K562 (cell line): ENCODE measurements at regions not wholly inside any gene's neighbourhood (a gene's known extent, or its start where the extent isn't known, plus 50 kb on each side); places are given as distances from the start of the nearest gene placed in this dataset.

Experiments
- ATAC-seq: fragments of 200-7000 bp; cut with Tn5 transposase; 3 replicates; pipeline ENCODE4 v1.9.1; 2020; ENCODE audit warnings: moderate library complexity
- BruUV-seq: library from RNA; stranded (reverse); fragments of 400-500 nt; replicated peaks from 2 replicates; lab custom pipeline; 2021; lab: Mats Ljungman, UMichigan
- CTCF ChIA-PET: fragments of 300-600 bp; formaldehyde crosslinking; extraction: SDS; loops from one replicate; lab custom pipeline; 2021; ENCODE audit warnings: low intra/inter-chr PET ratio; lab: Yijun Ruan, JAX
- POLR2A ChIA-PET: fragments of 300-600, 350-650 bp; sonication (Branson Sonifier 250); formaldehyde crosslinking; extraction: SDS; loops from one replicate; lab custom pipeline; 2021; ENCODE audit warnings: antibody characterized with exemption, inconsistent platforms; lab: Yijun Ruan, JAX
- DNase-seq, 4 experiments: peaks; one replicate each; pipeline versions ENCODE4 v3.0.0 to v3.0.0-alpha.2; 2011 to 2018; ENCODE audit warnings: low spot score in 3 of 4, mixed read lengths in 3 of 4; ENCODE audit errors: extremely low read depth in 1 of 4
- FAIRE-seq: peaks from 2 replicates; lab custom pipeline; 2011; peaks lifted over from hg19 to GRCh38; lab: Jason Lieb, UNC
- H2AFZ ChIP-seq: 2 replicates; pipeline ENCODE4 v1.6.0; 2011; ENCODE audit warnings: low read depth, low read length, control low read depth, inconsistent platforms
- H3K27ac ChIP-seq: fragments of 200-600 bp; 3 replicates; pipeline ENCODE4 v1.8.0; 2011; ENCODE audit warnings: low read depth, mild to moderate bottlenecking, control low read depth, inconsistent platforms, low read length, moderate library complexity, mixed read lengths; ENCODE audit errors: extremely low read depth
- H3K27me3 ChIP-seq, 2 experiments: fragments of 300-600 bp in 1 of 2; 2 replicates in 1 of 2; 3 replicates in 1 of 2; pipeline versions ENCODE4 v1.6.0 to v1.8.0; 2011; ENCODE audit warnings: inconsistent platforms in 2 of 2, low read length in 2 of 2, mild to moderate bottlenecking in 1 of 2, mixed read lengths in 1 of 2, moderate library complexity in 1 of 2; ENCODE audit not compliant: control insufficient read depth in 2 of 2, insufficient read depth in 2 of 2
- H3K36me3 ChIP-seq: fragments of 300-600 bp; 3 replicates; pipeline ENCODE4 v1.8.0; 2011; ENCODE audit warnings: mild to moderate bottlenecking, low read length, inconsistent platforms; ENCODE audit not compliant: control insufficient read depth, insufficient read depth
- H3K4me1 ChIP-seq, 2 experiments: fragments of 200-600 bp in 1 of 2; replicated peaks in 1 of 2; 2 replicates in 1 of 2; 3 replicates in 1 of 2; pipeline versions ENCODE4 v1.5.1 to v1.8.0; 2011; ENCODE audit warnings: inconsistent platforms in 2 of 2, low read length in 2 of 2, mild to moderate bottlenecking in 1 of 2, mixed read lengths in 1 of 2, moderate library complexity in 1 of 2; ENCODE audit not compliant: control insufficient read depth in 2 of 2, insufficient read depth in 2 of 2
- H3K4me2 ChIP-seq: 2 replicates; pipeline ENCODE4 v1.6.1; 2011; ENCODE audit warnings: low read length, control low read depth, inconsistent platforms, mixed read lengths; ENCODE audit not compliant: insufficient read depth
- H3K4me3 ChIP-seq: fragments of 200-600 bp; sonication (generic), shearing (Covaris generic); 2 replicates; pipeline ENCODE4 v1.5.1; 2016; ENCODE audit warnings: control low read depth, inconsistent platforms
- H3K79me2 ChIP-seq: fragments of 200-600 bp; 3 replicates; pipeline ENCODE4 v1.8.0; 2011; ENCODE audit warnings: low read length, inconsistent platforms; ENCODE audit not compliant: control insufficient read depth, insufficient read depth
- H3K9ac ChIP-seq, 2 experiments: 2 replicates each; pipeline versions ENCODE4 v1.6.0 to v1.6.1; 2011; ENCODE audit warnings: low read depth in 2 of 2, low read length in 2 of 2, control low read depth in 1 of 2, inconsistent platforms in 1 of 2, mild to moderate bottlenecking in 1 of 2, mixed read lengths in 1 of 2; ENCODE audit not compliant: insufficient read depth in 1 of 2
- H3K9me1 ChIP-seq: one replicate; pipeline ENCODE4 v1.6.0; 2011; ENCODE audit warnings: inconsistent platforms, mild to moderate bottlenecking, low read length, moderate library complexity; ENCODE audit not compliant: control insufficient read depth, insufficient read depth
- H3K9me3 ChIP-seq: replicated peaks from 2 replicates; pipeline ENCODE4 v1.5.1; 2011; ENCODE audit warnings: low read depth, low read length, inconsistent platforms; ENCODE audit not compliant: control insufficient read depth, insufficient read depth
- H4K20me1 ChIP-seq: replicated peaks from 2 replicates; pipeline ENCODE4 v1.6.1; 2011; ENCODE audit warnings: low read length, inconsistent platforms, mixed read lengths; ENCODE audit not compliant: control insufficient read depth, insufficient read depth
- ADNP ChIP-seq: fragments of 200-800 bp; sonication (Bioruptor generic); IDR thresholded peaks from 2 replicates; pipeline ENCODE4 v1.6.1; 2016; ENCODE audit warnings: missing genetic modification characterization, missing compliant biosample characterization
- CEBPZ ChIP-seq: fragments of 150-350 bp; IDR thresholded peaks from 2 replicates; pipeline ENCODE4 v1.6.1; 2014; ENCODE audit warnings: low read depth, mild to moderate bottlenecking, low read length, borderline replicate concordance
- CTBP1 ChIP-seq: fragments of 450-650 bp; IDR thresholded peaks from 2 replicates; pipeline ENCODE4 v1.6.1; 2016; ENCODE audit warnings: borderline replicate concordance
- DPF2 ChIP-seq: fragments of 450-650 bp; IDR thresholded peaks from 2 replicates; pipeline ENCODE4 v1.6.1; 2016
- HNRNPUL1 ChIP-seq: fragments of 200-400 bp; formaldehyde crosslinking; IDR thresholded peaks from 2 replicates; pipeline ENCODE4 v1.6.1; 2017; ENCODE audit warnings: low read length
- MTA2 ChIP-seq: fragments of 450-650 bp; IDR thresholded peaks from 2 replicates; pipeline ENCODE4 v1.6.1; 2016; ENCODE audit warnings: low read depth
- MYC ChIP-seq, 2 experiments: fragments of 250-450 bp in 1 of 2; sonication (Bioruptor Pico) in 1 of 2; IDR thresholded peaks; 2 replicates each; pipeline versions ENCODE4 v1.5.1 to v1.6.1; 2012 to 2021; ENCODE audit warnings: low read depth in 2 of 2, borderline replicate concordance in 1 of 2, improper control_type of control experiment in 1 of 2, low read length in 1 of 2, mild to moderate bottlenecking in 1 of 2, moderate library complexity in 1 of 2
- NFE2 ChIP-seq: IDR thresholded peaks from 2 replicates; pipeline ENCODE4 v1.6.1; 2014; ENCODE audit warnings: antibody characterized with exemption, low read depth
- NFRKB ChIP-seq: fragments of 450-650 bp; IDR thresholded peaks from 2 replicates; pipeline ENCODE4 v1.6.1; 2016; ENCODE audit warnings: low read depth
- NR3C1 ChIP-seq: sonication (generic); formaldehyde crosslinking; IDR thresholded peaks from 2 replicates; pipeline ENCODE4 v1.8.1; 2022; ENCODE audit warnings: missing genetic modification reagents
- PCBP1 ChIP-seq: fragments of 200-400 bp; formaldehyde crosslinking; IDR thresholded peaks from 2 replicates; pipeline ENCODE4 v1.6.1; 2018; ENCODE audit warnings: mild to moderate bottlenecking, low read depth, low read length; ENCODE audit not compliant: poor library complexity, severe bottlenecking
- RCOR1 ChIP-seq, 2 experiments: IDR thresholded peaks; 2 replicates each; pipeline ENCODE4 v1.6.1; 2012; ENCODE audit warnings: low read depth in 2 of 2, low read length in 2 of 2, borderline replicate concordance in 1 of 2, improper control_type of control experiment in 1 of 2
- SMARCC2 ChIP-seq: fragments of 450-650 bp; IDR thresholded peaks from 2 replicates; pipeline ENCODE4 v1.6.1; 2017; ENCODE audit warnings: antibody characterized with exemption, moderate library complexity, mild to moderate bottlenecking, low read depth
- TCFL5 ChIP-seq: fragments of 250-450 bp; sonication (Bioruptor Pico); conservative IDR thresholded peaks from 2 replicates; pipeline ENCODE4 v1.6.1; 2021; ENCODE audit warnings: mild to moderate bottlenecking, moderate library complexity, matching md5 sums
- ZBTB43 ChIP-seq: sonication (generic); formaldehyde crosslinking; IDR thresholded peaks from 2 replicates; pipeline ENCODE4 v1.8.0; 2023; ENCODE audit warnings: mild to moderate bottlenecking, missing genetic modification reagents
- ZC3H8 ChIP-seq: fragments of 450-650 bp; IDR thresholded peaks from 2 replicates; pipeline ENCODE4 v1.6.1; 2017
- WGBS: fragments of 100-300 bp; shearing (Covaris generic); methylation state at CpG from one replicate; pipeline ENCODE4 v1.1.6; 2016; ENCODE audit warnings: low coverage, mixed read lengths; ENCODE audit not compliant: insufficient coverage; ENCODE audit errors: missing lambda C conversion rate; 5-methylcytosine and 5-hydroxymethylcytosine counted together
- in situ Hi-C: fragments of 300-500 bp; cut with MboI; formaldehyde crosslinking; loops from 4 replicates; pipeline ENCODE4 v1.15.0; 2018; ENCODE audit warnings: inconsistent platforms, mixed read lengths
- intact Hi-C: fragments of 100-400 bp; cut with micrococcal nuclease; formaldehyde crosslinking; loops from 2 replicates; pipeline ENCODE4 v1.14.2; 2022
- TF ChIP-seq, protein P1 (sequence below): fragments of 250-450 bp; sonication (Bioruptor Pico); IDR thresholded peaks from 2 replicates; pipeline ENCODE4 v1.8.0; 2021; ENCODE audit warnings: moderate library complexity, mild to moderate bottlenecking, inconsistent platforms
- TF ChIP-seq, protein P2 (sequence below), 2 experiments: fragments of 450-650 bp in 1 of 2; sonication (generic) in 1 of 2; formaldehyde crosslinking; conservative IDR thresholded peaks; 2 replicates each; pipeline versions ENCODE4 v1.4.0 to v1.8.1; 2020 to 2022; ENCODE audit warnings: mild to moderate bottlenecking in 1 of 2, missing genetic modification reagents in 1 of 2

GRCh38 chr13:50400035-50400726, 384.9 kb downstream of the KCNRG start:
- Histone ChIP-seq H3K4me1 (no peaks in the 10 kb centered on the region; a peak in 1 of 5 replicates), H3K4me3 (no peak overlapping the region), H4K20me1 (no peaks in the 10 kb centered on the region), H3K9ac (no peak overlapping the region), H2AFZ (no peak overlapping the region), H3K27ac (no peak overlapping the region), H3K27me3 (no peaks in the 10 kb centered on the region), H3K4me2 (no peak overlapping the region), H3K9me1 (no peaks in the 10 kb centered on the region), H3K36me3 (no peaks in the 10 kb centered on the region), H3K9me3 (no peaks in the 10 kb centered on the region), H3K79me2 (no peaks in the 10 kb centered on the region)
- no peak for FAIRE-seq
- no peak for ATAC-seq
- ChIA-PET POLR2A (interaction anchor here (0.8 kb wide), 1 partner anchor 10 kb away, joined by 4 read pairs; no protein-coding TSS in a partner anchor), CTCF (no interaction called here)
- 29% methylated on average over 3 of the region's 3 CpGs for WGBS
- DNase-seq = no peak
- intact Hi-C loops = no loop called here
- in situ Hi-C loops = loop anchor here (25.0 kb wide), 1 partner anchor 413 kb away; the partner anchor contains the start of gene TRIM13
- no TSS peak for BruUV-seq
- TF ChIP-seq RCOR1 (IDR thresholded peaks at IDR 0.05; ENCODE audit: borderline replicate concordance in 1 of 2, low read depth in 2 of 2, low read length in 2 of 2) (no peak), ADNP (no peak), DPF2 (no peak), ZBTB43 (CRISPR knock-in tag) (no peak), MTA2 (no peak), SMARCC2 (no peak), CEBPZ (no peak), NFE2 (no peak), ZC3H8 (no peak), NR3C1 (no peak), NFRKB (no peak), HNRNPUL1 (no peak), PCBP1 (no peak), CTBP1 (no peak), TCFL5 (CRISPR knock-in tag) (no peak), MYC (IDR thresholded peaks at IDR 0.05; ENCODE audit: low read depth, low read length) (no peak), MYC (CRISPR knock-in tag; IDR thresholded peaks at IDR 0.05; ENCODE audit: borderline replicate concordance, low read depth) (no peak)
- TF ChIP-seq, protein P1, sequence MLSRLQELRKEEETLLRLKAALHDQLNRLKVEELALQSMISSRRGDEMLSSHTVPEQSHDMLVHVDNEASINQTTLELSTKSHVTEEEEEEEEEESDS (CRISPR knock-in tag) = no peak
- TF ChIP-seq, protein P2, sequence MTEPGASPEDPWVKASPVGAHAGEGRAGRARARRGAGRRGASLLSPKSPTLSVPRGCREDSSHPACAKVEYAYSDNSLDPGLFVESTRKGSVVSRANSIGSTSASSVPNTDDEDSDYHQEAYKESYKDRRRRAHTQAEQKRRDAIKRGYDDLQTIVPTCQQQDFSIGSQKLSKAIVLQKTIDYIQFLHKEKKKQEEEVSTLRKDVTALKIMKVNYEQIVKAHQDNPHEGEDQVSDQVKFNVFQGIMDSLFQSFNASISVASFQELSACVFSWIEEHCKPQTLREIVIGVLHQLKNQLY (CRISPR knock-in tag; conservative IDR thresholded peaks at IDR 0.05) = no peak
